HepG2 (cell line): ENCODE measurements at regions not wholly inside any gene's neighbourhood (a gene's known extent, or its start where the extent isn't known, plus 50 kb on each side); places are given as distances from the start of the nearest gene placed in this dataset.

Source experiments
- ATAC-seq: fragments of 200-7000 bp; cut with Tn5 transposase; 3 replicates; pipeline ENCODE4 v1.9.1; 2020; ENCODE audit warnings: mild to moderate bottlenecking, moderate library complexity
- BruUV-seq: library from RNA; stranded (reverse); fragments of 400-500 nt; replicated peaks from 2 replicates; lab custom pipeline; 2021; lab: Mats Ljungman, UMichigan
- CTCF ChIA-PET: fragments of 300-600 bp; formaldehyde crosslinking; extraction: SDS; loops from one replicate; lab custom pipeline; 2021; ENCODE audit warnings: low total read pairs, inconsistent platforms, low intra/inter-chr PET ratio; lab: Yijun Ruan, JAX
- POLR2A ChIA-PET: fragments of 350-600 bp; sonication (Branson Sonifier 250); formaldehyde crosslinking; loops from one replicate; lab custom pipeline; 2020; ENCODE audit warnings: antibody characterized with exemption, inconsistent platforms; lab: Yijun Ruan, JAX
- DNase-seq: peaks from one replicate; pipeline ENCODE4 v3.0.0-alpha.2; 2015; ENCODE audit warnings: low spot score
- FAIRE-seq: peaks from 3 replicates; lab custom pipeline; 2011; peaks lifted over from hg19 to GRCh38; lab: Jason Lieb, UNC
- H2AFZ ChIP-seq: one replicate; pipeline ENCODE4 v1.6.1; 2011; ENCODE audit warnings: low read length, inconsistent platforms
- H3K27ac ChIP-seq: fragments of 300-600 bp; 3 replicates; pipeline ENCODE4 v1.8.0; 2011; ENCODE audit warnings: mixed run types, mild to moderate bottlenecking, mixed read lengths, low read length, inconsistent platforms; ENCODE audit not compliant: insufficient read depth; ENCODE audit errors: extremely low read length
- H3K27me3 ChIP-seq, 2 experiments: fragments of 200-600 bp in 1 of 2; 2 replicates in 1 of 2; 3 replicates in 1 of 2; pipeline versions ENCODE4 v1.6.0 to v1.8.0; 2011; ENCODE audit warnings: low read length in 2 of 2, mild to moderate bottlenecking in 2 of 2, moderate library complexity in 2 of 2, inconsistent platforms in 1 of 2; ENCODE audit not compliant: insufficient read depth in 2 of 2, control insufficient read depth in 1 of 2
- H3K36me3 ChIP-seq, 2 experiments: fragments of 200-600 bp in 1 of 2; replicated peaks in 1 of 2; 2 replicates in 1 of 2; 3 replicates in 1 of 2; pipeline versions ENCODE4 v1.5.1 to v1.8.0; 2011; ENCODE audit warnings: low read length in 2 of 2, inconsistent platforms in 1 of 2; ENCODE audit not compliant: insufficient read depth in 2 of 2, control insufficient read depth in 1 of 2
- H3K4me1 ChIP-seq: 2 replicates; pipeline ENCODE4 v1.5.1; 2012; ENCODE audit warnings: low read length, inconsistent platforms; ENCODE audit not compliant: insufficient read depth
- H3K4me2 ChIP-seq: 2 replicates; pipeline ENCODE4 v1.6.0; 2011; ENCODE audit warnings: low read depth, low read length, inconsistent platforms
- H3K4me3 ChIP-seq, 3 experiments: fragments of 200-600 bp in 1 of 3; sonication (generic), shearing (Covaris generic) in 1 of 3; replicated peaks in 1 of 3; 2 replicates each; pipeline ENCODE4 v1.5.1; 2011 to 2016; ENCODE audit warnings: low read length in 3 of 3, inconsistent platforms in 2 of 3, low read depth in 2 of 3, mild to moderate bottlenecking in 2 of 3, control low read depth in 1 of 3, mixed read lengths in 1 of 3; ENCODE audit not compliant: insufficient read depth in 1 of 3
- H3K79me2 ChIP-seq: one replicate; pipeline ENCODE4 v1.6.1; 2011; ENCODE audit warnings: low read length, inconsistent platforms; ENCODE audit not compliant: insufficient read depth
- H3K9ac ChIP-seq: 2 replicates; pipeline ENCODE4 v1.6.0; 2011; ENCODE audit warnings: mild to moderate bottlenecking, low read depth, low read length, inconsistent platforms; ENCODE audit not compliant: insufficient read depth
- H3K9me3 ChIP-seq: 2 replicates; pipeline ENCODE4 v1.5.1; 2012; ENCODE audit warnings: mild to moderate bottlenecking, low read length
- H4K20me1 ChIP-seq: 2 replicates; pipeline ENCODE4 v1.6.0; 2011; ENCODE audit warnings: inconsistent platforms, mild to moderate bottlenecking, low read length, moderate library complexity; ENCODE audit not compliant: insufficient read depth
- CREB1 ChIP-seq, 2 experiments: fragments of 450-650 bp in 1 of 2; IDR thresholded peaks; 2 replicates each; pipeline ENCODE4 v1.6.1; 2016 to 2017; ENCODE audit warnings: control low read depth in 1 of 2, mild to moderate bottlenecking in 1 of 2, missing compliant biosample characterization in 1 of 2, missing genetic modification characterization in 1 of 2
- DPF2 ChIP-seq: sonication (generic); formaldehyde crosslinking; IDR thresholded peaks from 2 replicates; pipeline ENCODE4 v1.4.0; 2020; ENCODE audit warnings: mild to moderate bottlenecking, low read depth, missing genetic modification reagents, borderline replicate concordance
- PLRG1 ChIP-seq: fragments of 450-650 bp; conservative IDR thresholded peaks from 2 replicates; pipeline ENCODE4 v1.6.1; 2016
- RCOR2 ChIP-seq: IDR thresholded peaks from 2 replicates; pipeline ENCODE4 v1.6.1; 2016; ENCODE audit warnings: missing biosample characterization, missing genetic modification reagents
- THAP8 ChIP-seq: sonication (generic); formaldehyde crosslinking; IDR thresholded peaks from 2 replicates; pipeline ENCODE4 v1.5.1; 2020; ENCODE audit warnings: missing genetic modification reagents, mild to moderate bottlenecking, borderline replicate concordance
- ZBTB44 ChIP-seq: sonication (generic); formaldehyde crosslinking; IDR thresholded peaks from 2 replicates; pipeline ENCODE4 v1.4.0; 2020; ENCODE audit warnings: missing genetic modification reagents
- ZFP36 ChIP-seq: fragments of 150-350 bp; IDR thresholded peaks from 2 replicates; pipeline ENCODE4 v1.6.1; 2018; ENCODE audit warnings: borderline replicate concordance, low read length, low read depth; ENCODE audit not compliant: partially characterized antibody
- ZNF225 ChIP-seq: sonication (generic); formaldehyde crosslinking; IDR thresholded peaks from 2 replicates; pipeline ENCODE4 v1.4.0; 2020; ENCODE audit warnings: mild to moderate bottlenecking, missing genetic modification reagents
- ZNF318 ChIP-seq: sonication (generic); formaldehyde crosslinking; IDR thresholded peaks from 2 replicates; pipeline ENCODE4 v1.4.0; 2020; ENCODE audit warnings: mild to moderate bottlenecking, missing genetic modification reagents
- ZNF678 ChIP-seq: sonication (generic); formaldehyde crosslinking; IDR thresholded peaks from 2 replicates; pipeline ENCODE4 v1.4.0; 2020; ENCODE audit warnings: mild to moderate bottlenecking, missing genetic modification reagents
- whole genome bisulfite sequencing: methylation state at CpG from one replicate; pipeline ENCODE4 v1.1.6; 2017; ENCODE audit warnings: low lambda C conversion rate; 5-methylcytosine and 5-hydroxymethylcytosine counted together
- in situ Hi-C: cut with HindIII; loops from 2 replicates; pipeline ENCODE4 v1.10.0; 2017; ENCODE audit warnings: low pct_unique_long_range_greater_than_20kb; ENCODE audit not compliant: extremely low pct_ligation_motif_present
- intact Hi-C: fragments of 100-400 bp; cut with micrococcal nuclease; formaldehyde crosslinking; loops from one replicate; pipeline ENCODE4 v1.10.0; 2022; ENCODE audit not compliant: unreplicated experiment

GRCh38 chr20:18983796-18984195, 170.2 kb downstream of the SCP2D1 start (continued):
- TF ChIP-seq ZFP36 (no peak), DPF2 (CRISPR knock-in tag) (no peak), THAP8 (CRISPR knock-in tag) (no peak), PLRG1 (no peak), ZNF678 (no peak), RCOR2 (CRISPR knock-in tag) (no peak)

GRCh38 chr20:18984238-18985200, 170.9 kb downstream of the SCP2D1 start:
- intact Hi-C loops: no loop called here
- no TSS peak for BruUV-seq
- no peak overlapping the region for H3K27ac ChIP-seq
- no peaks in the 10 kb centered on the region for H3K79me2 ChIP-seq
- no peaks in the 10 kb centered on the region for H3K9me3 ChIP-seq
- POLR2A ChIA-PET: no interaction called here
- no peak overlapping the region for H2AFZ ChIP-seq
- peak; percentile 45 for ATAC-seq
- TF ChIP-seq CREB1 (IDR thresholded peaks at IDR 0.05): peak; percentile 80
- no peak for TF ChIP-seq CREB1 (CRISPR knock-in tag; IDR thresholded peaks at IDR 0.05)
- TF ChIP-seq ZBTB44 (CRISPR knock-in tag): no peak
- no peak for TF ChIP-seq ZNF318 (CRISPR knock-in tag)
- no peak for TF ChIP-seq ZNF225 (CRISPR knock-in tag)
- TF ChIP-seq, all 625 proteins: peak for 1
- no peak overlapping the region for H3K4me3 ChIP-seq
- 38% methylated on average over 13 of the region's 13 CpGs for WGBS
- no peaks in the 10 kb centered on the region for H3K4me1 ChIP-seq
- H3K36me3 ChIP-seq: no peaks in the 10 kb centered on the region
- in situ Hi-C loops: no loop called here
- H4K20me1 ChIP-seq: no peaks in the 10 kb centered on the region
- no peak overlapping the region for H3K9ac ChIP-seq
- no peak for FAIRE-seq
- no peak for DNase-seq
- no peaks in the 10 kb centered on the region for H3K27me3 ChIP-seq
- CTCF ChIA-PET: no interaction called here
- no peak overlapping the region for H3K4me2 ChIP-seq
